ENCODE measurements at regions not wholly inside any gene's neighbourhood (a gene's known extent, or its start where the extent isn't known, plus 50 kb on each side); places are given as distances from the start of the nearest gene placed in this dataset.

- Histone ChIP-seq H3K4me2 (ENCODE audit: low read length) (no peak overlapping the region), H3K4me3 (ENCODE audit: low read depth, low read length) (no peak overlapping the region), H3K14ac (ENCODE audit: low read length) (no peak overlapping the region), H3K23ac (ENCODE audit: low read length) (no peak overlapping the region), H3K79me1 (ENCODE audit: low read length) (no peaks in the 10 kb centered on the region), H3K9me3 (ENCODE audit: insufficient read depth, low read depth, low read length) (no peaks in the 10 kb centered on the region), H3K79me2 (ENCODE audit: control insufficient read depth, insufficient read depth, low read length, poor library complexity) (no peaks in the 10 kb centered on the region), H2AK5ac (ENCODE audit: low read length) (no peak overlapping the region), H3K27me3 (ENCODE audit: insufficient read depth, low read length) (no peaks in the 10 kb centered on the region), H4K8ac (ENCODE audit: low read depth, low read length) (no peak overlapping the region), H4K91ac (ENCODE audit: low read depth, low read length) (no peak overlapping the region), H2BK120ac (ENCODE audit: insufficient read depth, low read length, poor library complexity) (no peak overlapping the region), H3K18ac (ENCODE audit: low read length) (no peak overlapping the region), H3K9ac (ENCODE audit: low read length) (no peak overlapping the region), H2BK12ac (ENCODE audit: low read length) (no peak overlapping the region), H3K4me1 (ENCODE audit: control insufficient read depth in 1 of 2, insufficient read depth in 2 of 2, low read length in 2 of 2) (no peaks in the 10 kb centered on the region), H3K4ac (ENCODE audit: low read depth, low read length) (no peak overlapping the region), H3K36me3 (ENCODE audit: control insufficient read depth in 1 of 2, insufficient read depth in 2 of 2, low read length in 2 of 2) (no peaks in the 10 kb centered on the region), H4K12ac (ENCODE audit: low read depth, low read length) (no peak overlapping the region), H2AFZ (ENCODE audit: insufficient read depth, low read length, poor library complexity) (no peak overlapping the region), H2BK5ac (ENCODE audit: low read depth, low read length, poor library complexity) (no peak overlapping the region), H3K27ac (ENCODE audit: low read depth, low read length) (no peak overlapping the region)
- DNase-seq, result no peak
- WGBS (ENCODE audit: extremely low coverage, insufficient coverage, insufficient read length), result no CpG with 5 or more reads among the region's 7 CpGs
These were observed 318.2 kb upstream of the CAMK1G start for GRCh38 chr1:209265301-209265700.

- WGBS (ENCODE audit: extremely low coverage, insufficient coverage, insufficient read length), result no CpG with 5 or more reads among the region's 5 CpGs
- no peak overlapping the region for H2BK12ac ChIP-seq (ENCODE audit: low read length)
- H4K8ac ChIP-seq (ENCODE audit: low read depth, low read length), result no peak overlapping the region
- no peak overlapping the region for H2BK5ac ChIP-seq (ENCODE audit: low read depth, low read length, poor library complexity)
- H3K4me1 ChIP-seq (ENCODE audit: control insufficient read depth in 1 of 2, insufficient read depth in 2 of 2, low read length in 2 of 2), result no peaks in the 10 kb centered on the region
- DNase-seq, result no peak
- no peak overlapping the region for H2AK5ac ChIP-seq (ENCODE audit: low read length)
- H3K9me3 ChIP-seq (ENCODE audit: insufficient read depth, low read depth, low read length), result no peaks in the 10 kb centered on the region
- H3K14ac ChIP-seq (ENCODE audit: low read length), result no peak overlapping the region
- no peak overlapping the region for H3K23ac ChIP-seq (ENCODE audit: low read length)
- no peak overlapping the region for H4K91ac ChIP-seq (ENCODE audit: low read depth, low read length)
- no peak overlapping the region for H3K9ac ChIP-seq (ENCODE audit: low read length)
- no peak overlapping the region for H2AFZ ChIP-seq (ENCODE audit: insufficient read depth, low read length, poor library complexity)
- H4K12ac ChIP-seq (ENCODE audit: low read depth, low read length), result no peak overlapping the region
- no peaks in the 10 kb centered on the region for H3K79me2 ChIP-seq (ENCODE audit: control insufficient read depth, insufficient read depth, low read length, poor library complexity)
- H3K36me3 ChIP-seq (ENCODE audit: control insufficient read depth in 1 of 2, insufficient read depth in 2 of 2, low read length in 2 of 2), result no peaks in the 10 kb centered on the region
- H3K18ac ChIP-seq (ENCODE audit: low read length), result no peak overlapping the region
- no peak overlapping the region for H3K27ac ChIP-seq (ENCODE audit: low read depth, low read length)
- no peaks in the 10 kb centered on the region for H3K79me1 ChIP-seq (ENCODE audit: low read length)
- H3K4me3 ChIP-seq (ENCODE audit: low read depth, low read length), result no peak overlapping the region
- H3K27me3 ChIP-seq (ENCODE audit: insufficient read depth, low read length), result no peaks in the 10 kb centered on the region
- H3K4me2 ChIP-seq (ENCODE audit: low read length), result no peak overlapping the region
- H2BK120ac ChIP-seq (ENCODE audit: insufficient read depth, low read length, poor library complexity), result no peak overlapping the region
- no peak overlapping the region for H3K4ac ChIP-seq (ENCODE audit: low read depth, low read length)
These were observed 316.8 kb upstream of the CAMK1G start for GRCh38 chr1:209266590-209267205.

GRCh38 chr1:209267968-209268367, 315.5 kb upstream of the CAMK1G start:
- Histone ChIP-seq H3K23ac (ENCODE audit: low read length) (no peak overlapping the region), H3K36me3 (ENCODE audit: control insufficient read depth in 1 of 2, insufficient read depth in 2 of 2, low read length in 2 of 2) (no peaks in the 10 kb centered on the region), H4K91ac (ENCODE audit: low read depth, low read length) (no peak overlapping the region), H3K4me1 (ENCODE audit: control insufficient read depth in 1 of 2, insufficient read depth in 2 of 2, low read length in 2 of 2) (no peaks in the 10 kb centered on the region), H3K79me1 (ENCODE audit: low read length) (no peaks in the 10 kb centered on the region), H3K27me3 (ENCODE audit: insufficient read depth, low read length) (no peaks in the 10 kb centered on the region), H4K12ac (ENCODE audit: low read depth, low read length) (no peak overlapping the region), H2BK120ac (ENCODE audit: insufficient read depth, low read length, poor library complexity) (no peak overlapping the region), H3K4ac (ENCODE audit: low read depth, low read length) (no peak overlapping the region), H3K9ac (ENCODE audit: low read length) (no peak overlapping the region), H4K8ac (ENCODE audit: low read depth, low read length) (no peak overlapping the region), H3K4me2 (ENCODE audit: low read length) (no peak overlapping the region), H3K9me3 (ENCODE audit: insufficient read depth, low read depth, low read length) (no peaks in the 10 kb centered on the region), H2AK5ac (ENCODE audit: low read length) (no peak overlapping the region), H2AFZ (ENCODE audit: insufficient read depth, low read length, poor library complexity) (no peak overlapping the region), H3K4me3 (ENCODE audit: low read depth, low read length) (no peak overlapping the region), H2BK5ac (ENCODE audit: low read depth, low read length, poor library complexity) (no peak overlapping the region), H2BK12ac (ENCODE audit: low read length) (no peak overlapping the region), H3K27ac (ENCODE audit: low read depth, low read length) (no peak overlapping the region), H3K18ac (ENCODE audit: low read length) (no peak overlapping the region), H3K14ac (ENCODE audit: low read length) (no peak overlapping the region), H3K79me2 (ENCODE audit: control insufficient read depth, insufficient read depth, low read length, poor library complexity) (no peaks in the 10 kb centered on the region)
- WGBS (ENCODE audit: extremely low coverage, insufficient coverage, insufficient read length), result no CpG with 5 or more reads among the region's 2 CpGs
- DNase-seq, result no peak

GRCh38 chr1:209268479-209268878, 315.0 kb upstream of the CAMK1G start:
- DNase-seq, result no peak
- Histone ChIP-seq H3K79me2 (ENCODE audit: control insufficient read depth, insufficient read depth, low read length, poor library complexity) (no peaks in the 10 kb centered on the region), H2AK5ac (ENCODE audit: low read length) (no peak overlapping the region), H3K4me3 (ENCODE audit: low read depth, low read length) (no peak overlapping the region), H3K18ac (ENCODE audit: low read length) (no peak overlapping the region), H3K4me2 (ENCODE audit: low read length) (no peak overlapping the region), H3K23ac (ENCODE audit: low read length) (no peak overlapping the region), H4K8ac (ENCODE audit: low read depth, low read length) (no peak overlapping the region), H3K9ac (ENCODE audit: low read length) (no peak overlapping the region), H3K79me1 (ENCODE audit: low read length) (no peaks in the 10 kb centered on the region), H4K12ac (ENCODE audit: low read depth, low read length) (no peak overlapping the region), H2BK120ac (ENCODE audit: insufficient read depth, low read length, poor library complexity) (no peak overlapping the region), H4K91ac (ENCODE audit: low read depth, low read length) (no peak overlapping the region), H3K27ac (ENCODE audit: low read depth, low read length) (no peak overlapping the region), H2AFZ (ENCODE audit: insufficient read depth, low read length, poor library complexity) (no peak overlapping the region), H3K9me3 (ENCODE audit: insufficient read depth, low read depth, low read length) (no peaks in the 10 kb centered on the region), H3K14ac (ENCODE audit: low read length) (no peak overlapping the region), H3K27me3 (ENCODE audit: insufficient read depth, low read length) (no peaks in the 10 kb centered on the region), H2BK12ac (ENCODE audit: low read length) (no peak overlapping the region), H3K36me3 (ENCODE audit: control insufficient read depth in 1 of 2, insufficient read depth in 2 of 2, low read length in 2 of 2) (no peaks in the 10 kb centered on the region), H3K4ac (ENCODE audit: low read depth, low read length) (no peak overlapping the region), H3K4me1 (ENCODE audit: control insufficient read depth in 1 of 2, insufficient read depth in 2 of 2, low read length in 2 of 2) (no peaks in the 10 kb centered on the region), H2BK5ac (ENCODE audit: low read depth, low read length, poor library complexity) (no peak overlapping the region)
- no CpG with 5 or more reads among the region's 1 CpG for WGBS (ENCODE audit: extremely low coverage, insufficient coverage, insufficient read length)
